ENCODE measurements at regions not wholly inside any gene's neighbourhood (a gene's known extent, or its start where the extent isn't known, plus 50 kb on each side); places are given as distances from the start of the nearest gene placed in this dataset.

DNA sequence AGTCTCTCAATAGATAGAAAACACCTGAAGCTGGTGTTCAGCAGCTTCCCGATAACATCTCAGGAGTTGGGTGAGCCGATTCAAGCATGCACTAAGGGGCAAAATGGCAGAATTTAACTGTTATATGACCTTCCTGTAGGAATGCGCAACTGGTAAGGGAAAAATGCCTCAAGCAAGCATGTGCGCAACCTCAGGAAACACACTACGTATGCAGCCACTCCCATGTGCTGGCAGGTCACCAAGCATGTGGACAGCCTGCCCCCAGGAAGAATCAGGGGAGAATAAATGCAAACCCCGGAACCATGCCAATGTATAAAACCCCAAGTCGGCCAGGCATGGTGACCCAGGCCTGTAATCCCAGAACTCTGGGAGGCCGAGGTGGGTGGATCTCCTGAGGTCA is 645.6 kb downstream of the NYAP2 start:
- no peaks in the 10 kb centered on the region for H3K27me3 ChIP-seq (ENCODE audit: control insufficient read depth in 1 of 2, insufficient read depth in 2 of 2, low read length in 2 of 2)
- H3K36me3 ChIP-seq (replicated peaks in 1 of 2; ENCODE audit: control insufficient read depth in 1 of 2, insufficient read depth in 2 of 2, low read length in 2 of 2): no peaks in the 10 kb centered on the region
- peak overlapping the region; percentile 24 for H2AFZ ChIP-seq (ENCODE audit: low read length)
- POLR2A ChIA-PET: no interaction called here
- CTCF ChIA-PET (ENCODE audit: low intra/inter-chr PET ratio, low total read pairs): no interaction called here
- DNase-seq (ENCODE audit: low spot score) (no peak), FAIRE-seq (no peak), ATAC-seq (no peak)
- H4K20me1 ChIP-seq (ENCODE audit: insufficient read depth, low read length): no peaks in the 10 kb centered on the region
- 86% methylated on average over 8 of the region's 8 CpGs for WGBS (ENCODE audit: low lambda C conversion rate)
- in situ Hi-C loops (cut with HindIII; ENCODE audit: extremely low pct_ligation_motif_present, low pct_unique_long_range_greater_than_20kb) (no loop called here), intact Hi-C loops (cut with micrococcal nuclease; ENCODE audit: unreplicated experiment) (no loop called here)
- no peaks in the 10 kb centered on the region for H3K79me2 ChIP-seq (ENCODE audit: insufficient read depth, low read length)
- no TSS peak for BruUV-seq (replicated peaks)
- H3K4me1 ChIP-seq (ENCODE audit: insufficient read depth, low read length): peaks cover 23% of the 10 kb centered on the region; the same call in 1 of the 2 replicates
- H3K27ac ChIP-seq (ENCODE audit: extremely low read length, insufficient read depth, low read length): no peak overlapping the region
- no peak overlapping the region for H3K4me3 ChIP-seq (replicated peaks in 1 of 3; ENCODE audit: insufficient read depth in 1 of 3, low read depth in 2 of 3, low read length in 3 of 3)
- no peak overlapping the region for H3K9ac ChIP-seq (ENCODE audit: insufficient read depth, low read depth, low read length)
- TF ChIP-seq NFYB (CRISPR knock-in tag; IDR thresholded peaks at IDR 0.05): no peak
- TF ChIP-seq, protein P1, sequence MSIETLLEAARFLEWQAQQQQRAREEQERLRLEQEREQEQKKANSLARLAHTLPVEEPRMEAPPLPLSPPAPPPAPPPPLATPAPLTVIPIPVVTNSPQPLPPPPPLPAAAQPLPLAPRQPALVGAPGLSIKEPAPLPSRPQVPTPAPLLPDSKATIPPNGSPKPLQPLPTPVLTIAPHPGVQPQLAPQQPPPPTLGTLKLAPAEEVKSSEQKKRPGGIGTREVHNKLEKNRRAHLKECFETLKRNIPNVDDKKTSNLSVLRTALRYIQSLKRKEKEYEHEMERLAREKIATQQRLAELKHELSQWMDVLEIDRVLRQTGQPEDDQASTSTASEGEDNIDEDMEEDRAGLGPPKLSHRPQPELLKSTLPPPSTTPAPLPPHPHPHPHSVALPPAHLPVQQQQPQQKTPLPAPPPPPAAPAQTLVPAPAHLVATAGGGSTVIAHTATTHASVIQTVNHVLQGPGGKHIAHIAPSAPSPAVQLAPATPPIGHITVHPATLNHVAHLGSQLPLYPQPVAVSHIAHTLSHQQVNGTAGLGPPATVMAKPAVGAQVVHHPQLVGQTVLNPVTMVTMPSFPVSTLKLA (IDR thresholded peaks at IDR 0.05): peak; percentile 70
- no peak for TF ChIP-seq ZNF383 (CRISPR knock-in tag; IDR thresholded peaks at IDR 0.05; ENCODE audit: borderline replicate concordance)
- H3K9me3 ChIP-seq (ENCODE audit: low read length): no peaks in the 10 kb centered on the region
- H3K4me2 ChIP-seq (ENCODE audit: low read depth, low read length): no peak overlapping the region

DNA sequence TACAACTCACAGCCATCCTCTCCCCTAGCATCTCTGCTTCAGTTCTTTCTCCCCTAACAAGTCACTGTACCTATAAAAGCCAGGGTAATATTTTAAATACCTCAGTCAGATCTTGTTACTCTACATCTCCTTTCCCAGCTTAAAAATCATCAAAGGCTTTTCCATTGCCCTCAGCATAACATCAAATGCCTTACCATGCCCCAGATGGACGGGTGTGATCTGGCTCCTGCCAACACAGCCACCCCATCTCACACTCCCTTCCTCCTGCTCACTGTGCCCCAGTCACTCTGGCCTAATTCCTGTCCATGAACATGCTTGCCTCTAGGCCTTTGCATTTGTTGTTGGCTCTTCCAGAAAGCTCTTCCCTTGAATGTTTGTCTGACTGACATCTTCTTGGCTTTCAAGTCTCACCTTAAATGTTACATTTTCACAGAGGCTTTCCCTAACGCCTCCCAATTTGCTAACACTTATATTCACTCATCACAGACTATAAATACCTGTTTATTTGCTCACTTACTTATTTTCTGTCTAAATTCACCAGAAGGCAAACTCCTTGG is 640.9 kb downstream of the NYAP2 start:
- Histone ChIP-seq H3K4me1 (ENCODE audit: insufficient read depth, low read length) (peaks cover 6% of the 10 kb centered on the region; the same call in 1 of the 2 replicates), H3K4me3 (replicated peaks in 1 of 3; ENCODE audit: insufficient read depth in 1 of 3, low read depth in 2 of 3, low read length in 3 of 3) (no peak overlapping the region), H4K20me1 (ENCODE audit: insufficient read depth, low read length) (no peaks in the 10 kb centered on the region), H3K27me3 (ENCODE audit: control insufficient read depth in 1 of 2, insufficient read depth in 2 of 2, low read length in 2 of 2) (peaks cover 2 to 5% of the 10 kb centered on the region in 2 experiments; a peak in 3 of 5 replicates), H3K4me2 (ENCODE audit: low read depth, low read length) (no peak overlapping the region), H3K9me3 (ENCODE audit: low read length) (no peaks in the 10 kb centered on the region), H3K36me3 (replicated peaks in 1 of 2; ENCODE audit: control insufficient read depth in 1 of 2, insufficient read depth in 2 of 2, low read length in 2 of 2) (no peaks in the 10 kb centered on the region), H3K9ac (ENCODE audit: insufficient read depth, low read depth, low read length) (no peak overlapping the region), H3K27ac (ENCODE audit: extremely low read length, insufficient read depth, low read length) (no peak overlapping the region), H2AFZ (ENCODE audit: low read length) (no peak overlapping the region), H3K79me2 (ENCODE audit: insufficient read depth, low read length) (no peaks in the 10 kb centered on the region)
- intact Hi-C loops (cut with micrococcal nuclease; ENCODE audit: unreplicated experiment): no loop called here
- ATAC-seq: no peak
- POLR2A ChIA-PET: no interaction called here
- in situ Hi-C loops (cut with HindIII; ENCODE audit: extremely low pct_ligation_motif_present, low pct_unique_long_range_greater_than_20kb): no loop called here
- CTCF ChIA-PET (ENCODE audit: low intra/inter-chr PET ratio, low total read pairs): no interaction called here
- no peak for DNase-seq (ENCODE audit: low spot score)
- WGBS (ENCODE audit: low lambda C conversion rate): 3% methylated on average over 2 of the region's 2 CpGs
- BruUV-seq (replicated peaks): no TSS peak
- FAIRE-seq: no peak
- TF ChIP-seq REPIN1 (CRISPR knock-in tag; IDR thresholded peaks at IDR 0.05; ENCODE audit: borderline replicate concordance, low read depth): no peak
- TF ChIP-seq ZNF709 (CRISPR knock-in tag; IDR thresholded peaks at IDR 0.05): no peak
- TF ChIP-seq, protein P2, sequence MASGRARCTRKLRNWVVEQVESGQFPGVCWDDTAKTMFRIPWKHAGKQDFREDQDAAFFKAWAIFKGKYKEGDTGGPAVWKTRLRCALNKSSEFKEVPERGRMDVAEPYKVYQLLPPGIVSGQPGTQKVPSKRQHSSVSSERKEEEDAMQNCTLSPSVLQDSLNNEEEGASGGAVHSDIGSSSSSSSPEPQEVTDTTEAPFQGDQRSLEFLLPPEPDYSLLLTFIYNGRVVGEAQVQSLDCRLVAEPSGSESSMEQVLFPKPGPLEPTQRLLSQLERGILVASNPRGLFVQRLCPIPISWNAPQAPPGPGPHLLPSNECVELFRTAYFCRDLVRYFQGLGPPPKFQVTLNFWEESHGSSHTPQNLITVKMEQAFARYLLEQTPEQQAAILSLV (CRISPR knock-in tag; IDR thresholded peaks at IDR 0.05; ENCODE audit: borderline replicate concordance): no peak
- no peak for TF ChIP-seq ZNF703 (CRISPR knock-in tag; IDR thresholded peaks at IDR 0.05; ENCODE audit: borderline replicate concordance)
- TF ChIP-seq, protein P3, sequence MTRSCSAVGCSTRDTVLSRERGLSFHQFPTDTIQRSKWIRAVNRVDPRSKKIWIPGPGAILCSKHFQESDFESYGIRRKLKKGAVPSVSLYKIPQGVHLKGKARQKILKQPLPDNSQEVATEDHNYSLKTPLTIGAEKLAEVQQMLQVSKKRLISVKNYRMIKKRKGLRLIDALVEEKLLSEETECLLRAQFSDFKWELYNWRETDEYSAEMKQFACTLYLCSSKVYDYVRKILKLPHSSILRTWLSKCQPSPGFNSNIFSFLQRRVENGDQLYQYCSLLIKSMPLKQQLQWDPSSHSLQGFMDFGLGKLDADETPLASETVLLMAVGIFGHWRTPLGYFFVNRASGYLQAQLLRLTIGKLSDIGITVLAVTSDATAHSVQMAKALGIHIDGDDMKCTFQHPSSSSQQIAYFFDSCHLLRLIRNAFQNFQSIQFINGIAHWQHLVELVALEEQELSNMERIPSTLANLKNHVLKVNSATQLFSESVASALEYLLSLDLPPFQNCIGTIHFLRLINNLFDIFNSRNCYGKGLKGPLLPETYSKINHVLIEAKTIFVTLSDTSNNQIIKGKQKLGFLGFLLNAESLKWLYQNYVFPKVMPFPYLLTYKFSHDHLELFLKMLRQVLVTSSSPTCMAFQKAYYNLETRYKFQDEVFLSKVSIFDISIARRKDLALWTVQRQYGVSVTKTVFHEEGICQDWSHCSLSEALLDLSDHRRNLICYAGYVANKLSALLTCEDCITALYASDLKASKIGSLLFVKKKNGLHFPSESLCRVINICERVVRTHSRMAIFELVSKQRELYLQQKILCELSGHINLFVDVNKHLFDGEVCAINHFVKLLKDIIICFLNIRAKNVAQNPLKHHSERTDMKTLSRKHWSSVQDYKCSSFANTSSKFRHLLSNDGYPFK (CRISPR knock-in tag; IDR thresholded peaks at IDR 0.05; ENCODE audit: borderline replicate concordance): no peak
- no peak for TF ChIP-seq ZNF160 (CRISPR knock-in tag; IDR thresholded peaks at IDR 0.05)
- no peak for TF ChIP-seq RFX5 (IDR thresholded peaks at IDR 0.05; ENCODE audit: low read depth, low read length)
- TF ChIP-seq RBAK (CRISPR knock-in tag; IDR thresholded peaks at IDR 0.05): no peak
- no peak for TF ChIP-seq HMG20B (CRISPR knock-in tag; conservative IDR thresholded peaks at IDR 0.05)
